NCI-H1930 (cell line): ENCODE measurements at regions not wholly inside any gene's neighbourhood (a gene's known extent, or its start where the extent isn't known, plus 50 kb on each side); places are given as distances from the start of the nearest gene placed in this dataset.

Experiments used
- DNase-seq, 2 experiments: peaks; one replicate each; lab custom pipeline; 2025; lab: John Stamatoyannopoulos, UW

DNA sequence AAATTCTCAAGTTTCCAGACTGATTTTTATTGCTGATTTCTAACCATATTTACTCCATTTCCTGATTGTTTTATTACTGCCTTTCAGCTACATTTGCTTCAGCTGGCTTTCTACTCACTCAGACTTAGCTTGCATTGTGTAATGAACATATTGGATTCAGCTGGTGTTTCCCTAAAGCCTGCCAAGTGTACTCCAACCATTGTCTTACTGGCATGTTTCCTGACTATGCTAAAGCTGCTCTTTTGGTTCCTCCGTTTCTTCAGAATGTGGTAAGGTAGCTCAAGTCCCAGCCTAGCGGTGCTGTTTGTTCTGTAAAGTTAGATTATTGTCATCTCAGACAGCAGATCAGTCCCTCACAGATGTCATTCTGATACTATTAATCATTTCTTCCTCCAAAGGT, 53.1 kb upstream of the GLRA2 start:
- no peak for DNase-seq

DNA sequence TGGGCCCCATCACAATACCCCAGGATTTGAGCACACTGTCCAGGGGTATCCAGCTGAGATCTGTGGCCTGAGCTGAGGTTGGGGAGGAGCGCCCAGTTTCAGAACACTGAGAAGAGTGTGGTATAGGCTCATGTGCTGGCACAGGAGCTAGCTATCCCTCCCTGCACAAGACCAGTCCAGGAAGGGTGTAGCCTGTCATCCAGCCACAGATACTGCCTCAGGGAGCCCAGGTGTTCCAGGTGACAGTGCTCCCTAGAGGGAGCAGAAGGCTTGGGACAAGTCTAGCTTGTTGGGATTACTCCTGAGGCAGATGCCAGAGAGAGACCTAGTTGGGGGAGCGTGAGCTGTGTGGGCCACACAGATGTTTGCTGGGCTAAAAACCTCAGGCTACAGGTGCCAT, 79.6 kb upstream of the GLRA2 start:
- DNase-seq: no peak

- no peak for DNase-seq
These were observed 80.9 kb upstream of the GLRA2 start for GRCh38 chrX:14448406-14448805.

DNA sequence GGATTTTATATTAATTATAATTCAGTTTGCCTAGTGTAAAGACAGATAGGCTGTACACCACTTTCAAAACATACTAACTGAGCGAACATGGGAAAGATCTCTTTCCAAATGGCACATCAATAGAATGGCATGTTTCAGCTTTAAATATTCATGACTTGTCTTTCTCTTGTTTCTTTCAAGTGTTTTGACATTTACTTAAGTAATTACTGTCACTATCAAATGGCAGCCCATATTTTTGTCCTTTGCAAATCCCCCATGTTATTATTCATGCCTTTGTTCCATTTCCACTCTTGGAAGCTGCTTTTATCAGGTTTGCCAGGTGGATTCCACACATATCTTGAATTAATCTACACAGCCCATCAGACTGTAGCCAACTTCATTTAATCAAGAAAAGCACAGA, 89.2 kb upstream of the GLRA2 start:
- no peak for DNase-seq

DNA sequence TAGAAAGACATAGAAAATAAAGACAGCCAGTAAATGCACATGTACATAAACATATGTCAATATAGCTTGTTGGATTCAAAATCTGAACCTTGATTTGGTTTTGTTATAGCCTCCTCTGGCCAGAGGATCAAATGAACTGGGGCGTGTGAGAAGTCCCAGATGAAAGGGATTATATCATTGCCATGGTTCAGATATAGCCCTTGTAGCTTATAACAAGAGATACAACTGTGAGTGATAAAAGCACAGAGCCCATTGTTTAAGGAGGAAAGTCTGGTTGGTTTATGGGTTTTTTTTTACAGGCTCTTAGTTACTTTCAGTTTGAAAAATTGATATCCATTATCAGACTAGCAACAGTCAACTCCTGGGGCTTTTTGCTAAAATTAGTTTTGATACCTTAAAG, 101.7 kb upstream of the GLRA2 start:
- DNase-seq: no peak

- no peak for DNase-seq
These were observed 108.5 kb upstream of the GLRA2 start for GRCh38 chrX:14420841-14421240.

DNA sequence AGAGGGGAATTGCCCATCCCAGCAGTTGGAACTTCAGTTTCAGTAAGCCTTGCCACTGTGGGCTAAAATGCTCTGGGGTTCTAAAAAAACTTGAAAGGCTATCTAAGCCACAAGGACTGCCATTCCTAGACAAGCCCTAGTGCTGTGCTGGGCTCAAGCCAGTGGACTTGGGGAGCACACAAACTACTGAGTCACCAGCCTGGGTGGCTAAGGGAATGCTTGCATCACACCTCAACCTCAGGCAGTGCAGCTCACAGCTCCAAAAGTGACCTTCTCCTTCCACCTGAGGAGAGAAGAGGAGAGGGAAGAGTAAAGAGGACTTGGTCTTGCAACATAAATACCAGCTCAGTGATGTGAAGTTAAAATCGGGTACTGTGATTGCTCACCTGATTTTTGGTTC, 116.7 kb upstream of the GLRA2 start:
- DNase-seq: no peak

- DNase-seq: no peak
These were observed 118.0 kb upstream of the GLRA2 start for GRCh38 chrX:14411326-14411725.

DNA sequence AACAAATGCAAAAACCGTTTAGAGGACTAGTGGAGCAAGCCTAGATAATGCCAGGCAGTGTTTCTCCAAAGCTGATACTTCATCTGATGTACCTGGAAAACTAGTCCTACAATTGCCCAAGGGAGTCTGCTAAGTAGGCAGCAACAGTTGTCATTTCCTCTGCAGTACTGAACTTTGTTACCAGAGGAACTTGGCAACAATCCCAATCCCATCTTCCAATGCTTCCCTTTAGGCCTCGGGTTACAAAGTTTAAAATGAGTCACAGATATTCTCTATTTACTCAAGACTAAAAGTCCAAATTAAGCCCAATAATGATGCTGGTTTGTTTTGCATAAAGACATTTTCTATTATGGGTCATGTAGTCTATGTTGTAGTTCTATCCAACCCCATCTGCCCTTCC, 120.0 kb upstream of the GLRA2 start:
- no peak for DNase-seq

GRCh38 chrX:14406225-14406624, 123.1 kb upstream of the GLRA2 start:
- DNase-seq: no peak

DNA sequence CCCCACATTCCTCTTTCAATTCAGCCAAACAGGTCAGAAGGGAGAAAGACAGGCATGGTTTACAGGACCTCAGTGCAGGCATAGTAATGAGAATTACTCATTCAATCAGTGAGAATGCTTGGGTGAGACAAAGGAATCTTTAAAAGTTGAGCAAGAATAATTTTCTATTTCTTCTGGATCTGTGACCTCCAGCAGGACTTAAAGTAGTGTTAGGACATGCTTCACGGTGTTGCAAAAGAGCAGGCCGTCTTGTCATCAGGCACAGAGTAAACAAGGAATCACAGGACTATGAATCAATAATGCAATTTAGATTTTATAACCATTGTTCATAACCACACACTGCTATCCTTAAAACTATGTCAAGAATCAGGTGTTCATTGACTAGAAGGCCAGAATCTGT, 130.6 kb upstream of the GLRA2 start:
- no peak for DNase-seq

- no peak for DNase-seq
These were observed 139.7 kb upstream of the GLRA2 start for GRCh38 chrX:14389682-14390081.

- DNase-seq: no peak
These were observed 142.4 kb upstream of the GLRA2 start for GRCh38 chrX:14386981-14387380.

DNA sequence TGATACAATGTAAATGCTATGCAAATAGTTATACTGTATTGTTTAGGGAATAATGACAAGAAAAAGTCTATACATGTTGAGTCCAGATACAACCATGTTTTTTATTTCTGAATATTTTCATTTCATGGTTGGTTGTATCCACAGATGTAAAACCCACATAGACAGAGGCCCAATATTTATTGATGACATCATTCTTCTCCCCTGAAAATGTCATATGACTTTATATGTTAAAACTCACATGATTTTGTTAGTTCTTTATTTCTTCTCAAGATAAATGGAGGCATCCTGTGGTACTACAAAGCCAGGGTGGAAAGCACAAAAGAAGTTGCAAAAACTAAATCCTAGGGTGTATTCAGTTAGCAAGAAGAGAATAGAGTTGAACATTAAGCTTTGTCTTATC, 149.3 kb upstream of the GLRA2 start:
- no peak for DNase-seq

DNA sequence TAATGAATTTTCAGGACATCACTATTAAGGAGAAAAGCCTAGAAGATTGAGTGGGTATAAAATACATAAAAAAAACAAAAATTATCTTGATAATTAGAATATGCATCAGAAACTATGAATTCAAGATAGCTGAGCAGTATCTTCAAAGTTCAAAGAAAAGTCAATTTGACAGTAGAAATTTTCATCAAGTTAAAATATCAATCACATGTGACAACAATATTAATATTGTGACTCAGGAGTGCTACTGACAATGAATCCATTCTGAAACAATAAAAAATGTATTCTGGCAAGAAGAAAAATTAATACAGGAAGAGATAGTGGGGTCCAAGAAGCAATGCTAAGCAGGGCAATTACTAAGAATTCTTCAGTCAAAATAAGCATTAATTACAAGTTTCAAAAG, 151.9 kb upstream of the GLRA2 start:
- DNase-seq: no peak

GRCh38 chrX:14363728-14364127, 165.6 kb upstream of the GLRA2 start:
- DNase-seq: no peak

DNA sequence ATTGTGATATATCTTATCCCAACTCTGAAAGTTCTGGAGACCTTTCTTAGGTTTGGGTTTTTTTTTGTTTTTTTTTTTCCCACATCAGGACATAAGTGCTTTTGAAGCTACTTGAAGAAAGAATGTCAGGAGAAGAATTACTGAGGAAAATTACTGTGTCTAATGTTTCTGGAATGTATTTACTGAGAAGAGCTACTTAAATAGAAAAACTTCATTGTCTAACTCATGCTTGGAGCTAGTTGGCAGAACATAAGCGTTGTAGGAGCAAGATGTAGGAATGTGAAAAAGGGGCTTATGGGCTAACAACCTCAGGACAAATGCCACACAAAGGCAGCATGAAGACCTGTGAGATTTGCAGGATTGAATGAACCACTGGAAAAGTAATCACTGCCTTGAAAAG, 166.6 kb upstream of the GLRA2 start:
- no peak for DNase-seq

GRCh38 chrX:14361435-14361834, 167.9 kb upstream of the GLRA2 start:
- no peak for DNase-seq

DNA sequence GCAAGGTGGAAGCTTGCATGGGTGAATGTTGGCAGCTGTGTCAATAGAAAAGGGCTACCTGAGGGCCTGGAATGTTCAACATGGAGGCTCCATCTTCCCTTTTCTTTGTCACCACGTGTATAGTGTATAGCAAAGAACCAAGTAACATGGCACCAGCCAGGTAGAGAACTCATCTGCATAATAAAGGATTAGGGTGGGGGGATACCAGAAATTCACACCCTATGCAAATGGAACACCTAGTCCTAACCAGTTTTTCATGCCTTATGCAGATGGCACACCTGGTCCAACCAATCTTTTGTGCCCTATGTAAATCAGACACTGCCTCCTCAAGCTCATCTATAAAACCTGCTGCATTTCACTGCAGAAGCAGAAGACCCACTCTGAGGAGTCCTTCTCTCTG, 169.6 kb upstream of the GLRA2 start:
- DNase-seq: no peak

GRCh38 chrX:14359316-14359715, 170.0 kb upstream of the GLRA2 start:
- DNase-seq: no peak

GRCh38 chrX:14357314-14357713, 172.0 kb upstream of the GLRA2 start:
- DNase-seq: no peak

DNA sequence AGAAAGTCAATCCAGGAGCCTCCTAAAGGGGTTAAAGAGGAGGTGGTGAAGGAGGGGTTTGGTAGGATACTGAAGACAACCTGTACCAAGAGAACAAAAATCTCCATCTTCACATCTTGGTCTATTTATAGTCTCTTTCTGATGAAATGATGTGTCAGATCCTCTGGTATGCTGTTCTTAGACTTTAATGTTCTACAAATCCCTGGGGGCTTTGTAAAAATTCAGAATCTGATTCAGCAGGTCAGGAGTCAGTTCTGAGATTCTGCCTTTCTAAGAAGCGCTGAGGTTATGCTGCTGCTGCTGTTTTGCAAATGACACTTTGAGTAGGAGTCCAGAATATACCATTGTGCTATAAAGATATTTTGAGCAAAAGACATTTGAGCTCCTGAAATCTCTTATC, 172.9 kb upstream of the GLRA2 start:
- no peak for DNase-seq

DNA sequence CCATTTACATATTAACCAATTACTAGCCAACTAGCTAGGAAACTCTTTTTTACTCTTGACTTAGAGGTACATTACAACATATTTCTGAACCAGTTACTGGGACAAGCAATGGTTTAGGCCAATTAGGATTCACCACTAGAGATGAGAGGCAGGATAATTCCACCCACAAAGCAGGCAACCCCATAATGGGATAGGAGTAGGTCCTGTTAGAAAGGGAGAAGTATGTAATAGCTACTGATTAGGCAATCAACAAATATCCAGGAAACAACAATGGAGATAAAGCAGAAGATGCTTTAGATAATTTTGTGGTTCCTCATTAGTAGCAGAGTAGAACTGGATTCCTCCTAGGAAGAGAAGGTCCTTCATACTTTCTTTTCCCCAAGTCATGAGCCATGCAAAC, 173.8 kb upstream of the GLRA2 start:
- no peak for DNase-seq

DNA sequence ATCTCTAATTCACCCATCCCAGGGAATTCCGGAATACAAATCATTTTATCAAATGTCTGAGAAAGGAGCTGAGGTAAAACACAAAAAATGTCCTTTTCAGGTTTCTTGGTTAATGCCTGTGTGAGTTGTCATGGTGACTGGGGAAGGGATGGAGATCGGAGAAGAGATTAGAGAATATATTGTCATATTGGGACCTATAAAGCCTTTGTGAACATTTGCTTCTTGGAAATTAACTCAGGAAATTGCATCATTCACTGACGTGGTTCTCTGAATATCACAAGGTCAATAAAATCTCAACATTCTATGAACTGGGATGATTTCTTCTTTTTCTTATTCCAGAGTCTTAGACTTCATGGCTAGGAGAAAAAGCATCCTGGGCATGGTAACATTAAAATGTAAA, 174.8 kb upstream of the GLRA2 start:
- DNase-seq: no peak

GRCh38 chrX:14352511-14352910, 176.8 kb upstream of the GLRA2 start:
- no peak for DNase-seq
